Endothelial cell of umbilical vein (primary cell): ENCODE measurements at regions not wholly inside any gene's neighbourhood (a gene's known extent, or its start where the extent isn't known, plus 50 kb on each side); places are given as distances from the start of the nearest gene placed in this dataset.

ENCODE experiments used
- BruUV-seq: library from RNA; stranded (reverse); fragments of 400-500 nt; replicated peaks from 2 replicates; lab custom pipeline; 2021; lab: Mats Ljungman, UMichigan
- CTCF ChIA-PET: fragments of 300-600, 350-600 bp; sonication (Branson Sonifier 250); formaldehyde crosslinking; loops from one replicate; lab custom pipeline; 2021; ENCODE audit warnings: antibody characterized with exemption, inconsistent platforms; lab: Charles Lee
- POLR2A ChIA-PET: fragments of 300-600, 350-600 bp; sonication (Branson Sonifier 250); formaldehyde crosslinking; loops from one replicate; lab custom pipeline; 2021; ENCODE audit warnings: antibody characterized with exemption, inconsistent platforms; lab: Charles Lee
- DNase-seq: peaks from one replicate; pipeline ENCODE4 v3.0.0-alpha.2; 2011; ENCODE audit warnings: low read depth, low spot score
- FAIRE-seq: peaks from 2 replicates; lab custom pipeline; 2011; peaks lifted over from hg19 to GRCh38; lab: Jason Lieb, UNC
- H2AFZ ChIP-seq: 2 replicates; pipeline ENCODE4 v1.6.0; 2012; ENCODE audit warnings: low read depth, low read length, control low read depth, inconsistent platforms
- H3K27ac ChIP-seq: 2 replicates; pipeline ENCODE4 v1.5.1; 2011; ENCODE audit warnings: low read depth, mild to moderate bottlenecking, control low read depth, low read length, moderate library complexity; ENCODE audit not compliant: insufficient read depth
- H3K27me3 ChIP-seq, 2 experiments: 2 replicates each; pipeline versions ENCODE4 v1.6.0 to v1.6.1; 2011; ENCODE audit warnings: low read length in 2 of 2, mixed read lengths in 1 of 2; ENCODE audit not compliant: control insufficient read depth in 2 of 2, insufficient read depth in 2 of 2
- H3K36me3 ChIP-seq, 2 experiments: 2 replicates in 1 of 2; 3 replicates in 1 of 2; pipeline ENCODE4 v1.5.1; 2011; ENCODE audit warnings: low read length in 2 of 2, mild to moderate bottlenecking in 1 of 2, moderate library complexity in 1 of 2; ENCODE audit not compliant: control insufficient read depth in 2 of 2, insufficient read depth in 2 of 2; ENCODE audit errors: extremely low read depth in 1 of 2
- H3K4me1 ChIP-seq: 3 replicates; pipeline ENCODE4 v1.5.1; 2011; ENCODE audit warnings: mild to moderate bottlenecking, low read length; ENCODE audit not compliant: control insufficient read depth, insufficient read depth; ENCODE audit errors: extremely low read depth
- H3K4me2 ChIP-seq: 2 replicates; pipeline ENCODE4 v1.6.1; 2011; ENCODE audit warnings: low read length, control low read depth, mixed read lengths; ENCODE audit not compliant: insufficient read depth
- H3K4me3 ChIP-seq, 3 experiments: fragments of 200-600 bp in 1 of 3; sonication (generic), shearing (Covaris generic) in 1 of 3; replicated peaks in 1 of 3; 2 replicates each; pipeline ENCODE4 v1.5.1; 2011 to 2016; ENCODE audit warnings: control low read depth in 3 of 3, low read length in 3 of 3, mild to moderate bottlenecking in 2 of 3, inconsistent platforms in 1 of 3, low read depth in 1 of 3, moderate library complexity in 1 of 3; ENCODE audit not compliant: insufficient read depth in 1 of 3
- H3K79me2 ChIP-seq: 2 replicates; pipeline ENCODE4 v1.6.0; 2012; ENCODE audit warnings: low read length, inconsistent platforms; ENCODE audit not compliant: control insufficient read depth, insufficient read depth
- H3K9ac ChIP-seq: replicated peaks from 2 replicates; pipeline ENCODE3; 2011; ENCODE audit warnings: low read length, control low read depth; ENCODE audit not compliant: insufficient read depth; ENCODE audit errors: extremely low read depth
- H3K9me1 ChIP-seq: replicated peaks from 3 replicates; pipeline ENCODE4 v1.6.0; 2011; ENCODE audit warnings: mild to moderate bottlenecking, low read length; ENCODE audit not compliant: control insufficient read depth, insufficient read depth; ENCODE audit errors: extremely low read depth
- H3K9me3 ChIP-seq: replicated peaks from 2 replicates; pipeline ENCODE4 v1.5.1; 2012; ENCODE audit warnings: low read length, inconsistent platforms; ENCODE audit not compliant: control insufficient read depth, insufficient read depth
- H4K20me1 ChIP-seq: replicated peaks from 2 replicates; pipeline ENCODE3; 2011; ENCODE audit warnings: mild to moderate bottlenecking, low read length; ENCODE audit not compliant: control insufficient read depth, insufficient read depth; ENCODE audit errors: extremely low read depth
- CTCF ChIP-seq, 2 donors: IDR thresholded peaks; 1 replicate in 1 of 2; 2 replicates in 1 of 2; pipeline ENCODE4 v1.5.1; 2011; ENCODE audit warnings: low read length in 2 of 2, mild to moderate bottlenecking in 2 of 2, moderate library complexity in 2 of 2, control low read depth in 1 of 2, inconsistent platforms in 1 of 2, low read depth in 1 of 2; ENCODE audit not compliant: insufficient read depth in 1 of 2; ENCODE audit errors: extremely low read depth in 1 of 2
- EZH2 ChIP-seq: IDR thresholded peaks from 2 replicates; pipeline ENCODE4 v1.6.1; 2012; ENCODE audit warnings: borderline replicate concordance, low read depth, mild to moderate bottlenecking, moderate library complexity, low read length, inconsistent platforms; ENCODE audit not compliant: severe bottlenecking
- FOS ChIP-seq: IDR thresholded peaks from 2 replicates; pipeline ENCODE4 v1.6.1; 2011; ENCODE audit warnings: mild to moderate bottlenecking, low read length, moderate library complexity, borderline replicate concordance; ENCODE audit not compliant: insufficient read depth
- GATA2 ChIP-seq: IDR thresholded peaks from 2 replicates; pipeline ENCODE4 v1.7.0; 2011; ENCODE audit warnings: low read depth, mild to moderate bottlenecking, moderate library complexity, mixed read lengths, low read length; ENCODE audit not compliant: insufficient read length, insufficient read depth
- JUN ChIP-seq: IDR thresholded peaks from 2 replicates; pipeline ENCODE4 v1.6.1; 2011; ENCODE audit warnings: borderline replicate concordance, low read depth; ENCODE audit not compliant: insufficient read length, insufficient read depth
- MYC ChIP-seq: IDR thresholded peaks from one replicate; pipeline ENCODE4 v1.6.1; 2011; ENCODE audit warnings: mild to moderate bottlenecking, low read depth, low read length
- POLR2A ChIP-seq: IDR thresholded peaks from 2 replicates; pipeline ENCODE4 v1.6.1; 2012; ENCODE audit warnings: low read depth, mild to moderate bottlenecking, control low read depth, low read length
- POLR2AphosphoS5 ChIP-seq: IDR thresholded peaks from 2 replicates; pipeline ENCODE4 v1.6.1; 2012; ENCODE audit warnings: low read depth, mild to moderate bottlenecking, control low read depth, low read length, moderate library complexity; ENCODE audit not compliant: insufficient read depth
- dilution Hi-C: fragments of 300-500 bp; cut with MboI; formaldehyde crosslinking; loops from one replicate; pipeline ENCODE4 v1.15.0; 2019; ENCODE audit warnings: low sequenced_read_pairs; ENCODE audit not compliant: extremely low pct_ligation_motif_present
- intact Hi-C: fragments of 100-400 bp; cut with micrococcal nuclease; formaldehyde crosslinking; loops from one replicate; pipeline ENCODE4 v1.10.0; 2022
- TF ChIP-seq, protein P1 (sequence below): IDR thresholded peaks from 2 replicates; pipeline ENCODE4 v1.6.1; 2011; ENCODE audit not compliant: insufficient read depth, insufficient read length

- no peak for DNase-seq
- BruUV-seq: no TSS peak
- no peak overlapping the region for H3K27ac ChIP-seq
- dilution Hi-C loops: no loop called here
- H3K4me1 ChIP-seq: no peaks in the 10 kb centered on the region
- no peak for FAIRE-seq
- H3K9ac ChIP-seq: no peak overlapping the region
- TF ChIP-seq POLR2A: no peak
- no peak for TF ChIP-seq JUN
- TF ChIP-seq, protein P1, sequence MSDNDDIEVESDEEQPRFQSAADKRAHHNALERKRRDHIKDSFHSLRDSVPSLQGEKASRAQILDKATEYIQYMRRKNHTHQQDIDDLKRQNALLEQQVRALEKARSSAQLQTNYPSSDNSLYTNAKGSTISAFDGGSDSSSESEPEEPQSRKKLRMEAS: no peak
- TF ChIP-seq EZH2: no peak
- TF ChIP-seq FOS: no peak
- TF ChIP-seq POLR2AphosphoS5: no peak
- no peak for TF ChIP-seq MYC
- TF ChIP-seq GATA2: no peak
- no peak for TF ChIP-seq CTCF (IDR thresholded peaks at IDR 0.05; ENCODE audit: extremely low read depth in 1 of 2, insufficient read depth in 1 of 2, low read depth in 1 of 2, low read length in 2 of 2)
- no peaks in the 10 kb centered on the region for H3K79me2 ChIP-seq
- no peak overlapping the region for H2AFZ ChIP-seq
- intact Hi-C loops: no loop called here
- no peak overlapping the region for H3K4me2 ChIP-seq
- no peak overlapping the region for H3K4me3 ChIP-seq
- no peaks in the 10 kb centered on the region for H3K27me3 ChIP-seq
- H3K9me1 ChIP-seq: no peaks in the 10 kb centered on the region
- ChIA-PET CTCF (interaction anchor here (1.0 kb wide), 1 partner anchor 13 kb away, joined by 4 read pairs; no protein-coding TSS in a partner anchor), POLR2A (no interaction called here)
- H3K9me3 ChIP-seq: no peaks in the 10 kb centered on the region
- H4K20me1 ChIP-seq: no peaks in the 10 kb centered on the region
- no peaks in the 10 kb centered on the region for H3K36me3 ChIP-seq
Observed at GRCh38 chr3:159499031-159499793, 489.4 kb upstream of the IL12A start.
